Erythroblast (primary cell): ENCODE measurements at regions not wholly inside any gene's neighbourhood (a gene's known extent, or its start where the extent isn't known, plus 50 kb on each side); places are given as distances from the start of the nearest gene placed in this dataset.

Source experiments
- GATA1 ChIP-seq: IDR thresholded peaks from 2 replicates; pipeline ENCODE4 v1.6.1; 2011; ENCODE audit warnings: low read depth, mild to moderate bottlenecking, control low read depth, low read length, moderate library complexity
- POLR2A ChIP-seq: IDR thresholded peaks from 2 replicates; pipeline ENCODE4 v1.6.1; 2011; ENCODE audit warnings: mild to moderate bottlenecking, low read length

DNA sequence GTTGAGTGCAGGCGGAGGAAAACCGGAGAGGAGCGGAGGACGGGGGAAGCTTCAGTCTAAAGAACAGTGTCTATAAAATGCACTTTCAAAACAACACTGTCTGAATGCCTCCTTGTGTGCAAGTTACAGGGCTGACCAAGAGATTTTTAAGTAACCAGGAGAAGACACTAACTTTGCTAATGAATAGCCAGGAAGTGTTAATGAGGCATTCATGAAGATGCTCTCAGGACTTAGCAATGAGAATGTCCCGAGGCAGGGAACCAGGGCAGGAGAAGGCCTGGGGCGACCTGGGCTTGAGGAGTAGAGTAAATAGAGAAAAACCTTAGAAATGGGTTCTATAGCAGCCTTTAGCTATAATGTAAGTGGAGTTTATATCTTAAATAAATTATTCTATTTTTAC, 312.1 kb downstream of the SKIDA1 start:
- TF ChIP-seq POLR2A (no peak), GATA1 (no peak)
